ENCODE measurements at regions not wholly inside any gene's neighbourhood (a gene's known extent, or its start where the extent isn't known, plus 50 kb on each side); places are given as distances from the start of the nearest gene placed in this dataset.
"Not testable (repeated sequence)": the region's sequence is repeated elsewhere in the genome, so short reads cannot be mapped to it uniquely, and the experiment has no call there.

- Histone ChIP-seq H3K9me3 (ENCODE audit: low read depth, low read length) (peaks cover 6% of the 10 kb centered on the region; the same call in 1 of the 2 replicates), H3K27ac (no peak overlapping the region), H3K36me3 (ENCODE audit: insufficient read depth, low read length) (no peaks in the 10 kb centered on the region), H3K4me3 (no peak overlapping the region), H3K9ac (ENCODE audit: insufficient read length) (no peak overlapping the region)
- no peak for TF ChIP-seq POLR2AphosphoS5 (IDR thresholded peaks at IDR 0.05; ENCODE audit: borderline replicate concordance, low read depth, low read length)
- no peak for TF ChIP-seq EZH2 (IDR thresholded peaks at IDR 0.05)
- no peak for TF ChIP-seq FOXP2 (optimal IDR thresholded peaks at IDR 0.05; ENCODE audit: control extremely low read depth, extremely low read length, insufficient read depth)
- no peak for DNase-seq (ENCODE audit: low read depth, low spot score)
Observed at GRCh38 chrX:47776292-47777006, 60.3 kb upstream of the ZNF81 start.

GRCh38 chrX:47772764-47773163, 63.9 kb upstream of the ZNF81 start:
- Histone ChIP-seq H3K36me3 (ENCODE audit: insufficient read depth, low read length) (no peaks in the 10 kb centered on the region), H3K9me3 (ENCODE audit: low read depth, low read length) (peaks cover 1% of the 10 kb centered on the region; the same call in 1 of the 2 replicates), H3K4me3 (no peak overlapping the region), H3K9ac (ENCODE audit: insufficient read length) (no peak overlapping the region), H3K27ac (no peak overlapping the region)
- TF ChIP-seq POLR2AphosphoS5 (IDR thresholded peaks at IDR 0.05; ENCODE audit: borderline replicate concordance, low read depth, low read length), result no peak
- TF ChIP-seq FOXP2 (optimal IDR thresholded peaks at IDR 0.05; ENCODE audit: control extremely low read depth, extremely low read length, insufficient read depth), result no peak
- TF ChIP-seq EZH2 (IDR thresholded peaks at IDR 0.05), result no peak
- DNase-seq (ENCODE audit: low read depth, low spot score), result no peak

GRCh38 chrX:47771473-47771872, 65.2 kb upstream of the ZNF81 start:
- Histone ChIP-seq H3K4me3 (no peak overlapping the region), H3K9me3 (ENCODE audit: low read depth, low read length) (no peaks in the 10 kb centered on the region), H3K27ac (no peak overlapping the region), H3K36me3 (ENCODE audit: insufficient read depth, low read length) (no peaks in the 10 kb centered on the region), H3K9ac (ENCODE audit: insufficient read length) (no peak overlapping the region)
- DNase-seq (ENCODE audit: low read depth, low spot score), result no peak
- TF ChIP-seq EZH2 (IDR thresholded peaks at IDR 0.05), result no peak
- no peak for TF ChIP-seq POLR2AphosphoS5 (IDR thresholded peaks at IDR 0.05; ENCODE audit: borderline replicate concordance, low read depth, low read length)
- no peak for TF ChIP-seq FOXP2 (optimal IDR thresholded peaks at IDR 0.05; ENCODE audit: control extremely low read depth, extremely low read length, insufficient read depth)

GRCh38 chrX:47762826-47763225, 73.9 kb upstream of the ZNF81 start:
- not testable (repeated sequence) for H3K9me3 ChIP-seq (ENCODE audit: low read depth, low read length); H3K36me3 ChIP-seq (ENCODE audit: insufficient read depth, low read length); H3K9ac ChIP-seq (ENCODE audit: insufficient read length); H3K4me3 ChIP-seq; H3K27ac ChIP-seq; DNase-seq (ENCODE audit: low read depth, low spot score)

- no peak overlapping the region for H3K9ac ChIP-seq (ENCODE audit: insufficient read length)
- DNase-seq (ENCODE audit: low read depth, low spot score), result no peak
- no peak overlapping the region for H3K27ac ChIP-seq
- TF ChIP-seq EZH2 (IDR thresholded peaks at IDR 0.05), result no peak
- TF ChIP-seq FOXP2 (optimal IDR thresholded peaks at IDR 0.05; ENCODE audit: control extremely low read depth, extremely low read length, insufficient read depth), result no peak
- no peak for TF ChIP-seq POLR2AphosphoS5 (IDR thresholded peaks at IDR 0.05; ENCODE audit: borderline replicate concordance, low read depth, low read length)
- no peaks in the 10 kb centered on the region for H3K36me3 ChIP-seq (ENCODE audit: insufficient read depth, low read length)
- H3K9me3 ChIP-seq (ENCODE audit: low read depth, low read length), result no peaks in the 10 kb centered on the region
- H3K4me3 ChIP-seq, result no peak overlapping the region
Observed at GRCh38 chrX:47752685-47753084, 84.0 kb upstream of the ZNF81 start.

GRCh38 chrX:47751670-47752069, 85.0 kb upstream of the ZNF81 start:
- TF ChIP-seq POLR2AphosphoS5 (IDR thresholded peaks at IDR 0.05; ENCODE audit: borderline replicate concordance, low read depth, low read length) (no peak), EZH2 (IDR thresholded peaks at IDR 0.05) (no peak), FOXP2 (optimal IDR thresholded peaks at IDR 0.05; ENCODE audit: control extremely low read depth, extremely low read length, insufficient read depth) (no peak)
- DNase-seq (ENCODE audit: low read depth, low spot score), result no peak
- H3K9me3 ChIP-seq (ENCODE audit: low read depth, low read length), result no peaks in the 10 kb centered on the region

GRCh38 chrX:47749185-47749967, 87.3 kb upstream of the ZNF81 start:
- Histone ChIP-seq H3K27ac (no peak overlapping the region), H3K9me3 (ENCODE audit: low read depth, low read length) (no peaks in the 10 kb centered on the region), H3K4me3 (no peak overlapping the region), H3K36me3 (ENCODE audit: insufficient read depth, low read length) (no peaks in the 10 kb centered on the region), H3K9ac (ENCODE audit: insufficient read length) (no peak overlapping the region)
- no peak for DNase-seq (ENCODE audit: low read depth, low spot score)
- TF ChIP-seq EZH2 (IDR thresholded peaks at IDR 0.05), result no peak
- TF ChIP-seq FOXP2 (optimal IDR thresholded peaks at IDR 0.05; ENCODE audit: control extremely low read depth, extremely low read length, insufficient read depth), result no peak
- no peak for TF ChIP-seq POLR2AphosphoS5 (IDR thresholded peaks at IDR 0.05; ENCODE audit: borderline replicate concordance, low read depth, low read length)

More at GRCh38 chrX:47751670-47752069, 85.0 kb upstream of the ZNF81 start:
- H3K36me3 ChIP-seq (ENCODE audit: insufficient read depth, low read length), result no peaks in the 10 kb centered on the region
- H3K27ac ChIP-seq, result no peak overlapping the region
- H3K4me3 ChIP-seq, result no peak overlapping the region
- H3K9ac ChIP-seq (ENCODE audit: insufficient read length), result no peak overlapping the region

GRCh38 chrX:47748576-47748975, 88.1 kb upstream of the ZNF81 start:
- no peak for TF ChIP-seq FOXP2 (optimal IDR thresholded peaks at IDR 0.05; ENCODE audit: control extremely low read depth, extremely low read length, insufficient read depth)
- TF ChIP-seq POLR2AphosphoS5 (IDR thresholded peaks at IDR 0.05; ENCODE audit: borderline replicate concordance, low read depth, low read length), result no peak
- no peak for TF ChIP-seq EZH2 (IDR thresholded peaks at IDR 0.05)
- Histone ChIP-seq H3K9ac (ENCODE audit: insufficient read length) (no peak overlapping the region), H3K27ac (no peak overlapping the region), H3K4me3 (no peak overlapping the region), H3K9me3 (ENCODE audit: low read depth, low read length) (no peaks in the 10 kb centered on the region), H3K36me3 (ENCODE audit: insufficient read depth, low read length) (no peaks in the 10 kb centered on the region)
- peak; percentile 44 for DNase-seq (ENCODE audit: low read depth, low spot score)
